CD4-positive, alpha-beta memory T cell (primary cell): ENCODE measurements at regions not wholly inside any gene's neighbourhood (a gene's known extent, or its start where the extent isn't known, plus 50 kb on each side); places are given as distances from the start of the nearest gene placed in this dataset.
A peak's percentile ranks its signal among the peaks of the same experiment; 100 is the strongest.
"Not testable (repeated sequence)": the region's sequence is repeated elsewhere in the genome, so short reads cannot be mapped to it uniquely, and the experiment has no call there.

Source experiments
- CTCF ChIA-PET: fragments of 350-600 bp; sonication (Branson Sonifier 250); formaldehyde crosslinking; loops from one replicate; lab custom pipeline; 2021; ENCODE audit warnings: inconsistent platforms; ENCODE audit not compliant: partially characterized antibody; lab: Charles Lee
- POLR2A ChIA-PET: fragments of 350-600 bp; sonication (Branson Sonifier 250); formaldehyde crosslinking; loops from one replicate; lab custom pipeline; 2021; ENCODE audit not compliant: partially characterized antibody; lab: Charles Lee
- DNase-seq, 5 donors: peaks; one replicate each; pipeline versions ENCODE4 v3.0.0 to v3.0.0-alpha.2; 2020 to 2022; ENCODE audit warnings: mixed read lengths in 1 of 5
- H3K27ac ChIP-seq: one replicate; pipeline ENCODE4 v1.7.0; 2013; ENCODE audit warnings: low read depth, low read length
- H3K27me3 ChIP-seq: 2 replicates; pipeline ENCODE4 v1.7.0; 2013; ENCODE audit warnings: mild to moderate bottlenecking, low read length, moderate library complexity; ENCODE audit not compliant: insufficient read depth
- H3K36me3 ChIP-seq: 2 replicates; pipeline ENCODE4 v1.7.0; 2013; ENCODE audit warnings: mild to moderate bottlenecking, low read length, moderate library complexity; ENCODE audit not compliant: insufficient read depth
- H3K4me1 ChIP-seq: 2 replicates; pipeline ENCODE4 v1.7.0; 2013; ENCODE audit warnings: mild to moderate bottlenecking, low read length, moderate library complexity; ENCODE audit not compliant: insufficient read depth
- H3K4me3 ChIP-seq, 2 donors: one replicate each; pipeline ENCODE4 v1.7.0; 2013; ENCODE audit warnings: low read length in 2 of 2, mild to moderate bottlenecking in 1 of 2
- H3K9me3 ChIP-seq, 2 donors: one replicate each; pipeline ENCODE4 v1.7.0; 2013; ENCODE audit warnings: low read length in 2 of 2, control low read depth in 1 of 2; ENCODE audit not compliant: control insufficient read depth in 1 of 2
- H3K27ac Mint-ChIP-seq, 7 donors: one replicate each; pipeline ENCODE4 v1.8.0; 2020 to 2021; ENCODE audit warnings: mixed read lengths in 7 of 7, mild to moderate bottlenecking in 6 of 7, inconsistent platforms in 3 of 7, moderate library complexity in 3 of 7
- H3K27me3 Mint-ChIP-seq, 2 donors: one replicate each; pipeline ENCODE4 v1.8.0; 2020 to 2021; ENCODE audit warnings: mixed read lengths in 2 of 2
- H3K36me3 Mint-ChIP-seq, 2 donors: one replicate each; pipeline ENCODE4 v1.8.0; 2020 to 2021; ENCODE audit warnings: mixed read lengths in 2 of 2, inconsistent platforms in 1 of 2, mild to moderate bottlenecking in 1 of 2
- H3K4me1 Mint-ChIP-seq, 4 donors: one replicate each; pipeline ENCODE4 v1.8.0; 2020 to 2021; ENCODE audit warnings: mixed read lengths in 4 of 4, mild to moderate bottlenecking in 1 of 4
- H3K4me3 Mint-ChIP-seq, 8 donors: one replicate each; pipeline ENCODE4 v1.8.0; 2020 to 2021; ENCODE audit warnings: mixed read lengths in 8 of 8, mild to moderate bottlenecking in 7 of 8, moderate library complexity in 6 of 8, inconsistent platforms in 3 of 8
- H3K9me3 Mint-ChIP-seq, 8 donors: one replicate each; pipeline ENCODE4 v1.8.0; 2020 to 2021; ENCODE audit warnings: mixed read lengths in 8 of 8, mild to moderate bottlenecking in 5 of 8, inconsistent platforms in 3 of 8, moderate library complexity in 1 of 8
- intact Hi-C: fragments of 100-400 bp; cut with micrococcal nuclease; formaldehyde crosslinking; loops from one replicate; pipeline ENCODE4 v1.15.1; 2023

DNA sequence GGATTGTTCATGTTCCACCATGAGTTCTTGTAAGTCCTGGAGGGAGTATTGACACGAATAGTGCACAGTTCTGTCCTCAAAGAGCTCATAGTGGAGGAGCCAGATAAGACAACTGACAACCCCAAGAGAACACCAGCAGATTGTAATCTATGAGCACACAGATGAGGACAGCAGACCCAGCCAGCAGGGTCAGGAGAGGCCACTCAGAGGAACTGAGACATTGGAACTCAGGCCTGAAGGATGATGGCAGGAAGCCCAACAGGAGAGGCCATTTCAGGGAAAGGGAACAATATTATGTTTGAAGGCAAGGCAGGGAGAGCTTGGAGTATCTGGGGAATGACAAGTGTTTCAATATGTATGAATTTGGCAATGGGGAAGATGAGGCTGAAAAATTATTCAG lies 63.7 kb upstream of the IPO5 start:
- Histone ChIP-seq H3K27ac (no peak overlapping the region), H3K4me3 (no peak overlapping the region), H3K36me3 (no peaks in the 10 kb centered on the region), H3K4me1 (no peaks in the 10 kb centered on the region), H3K9me3 (no peaks in the 10 kb centered on the region), H3K27me3 (no peaks in the 10 kb centered on the region)
- POLR2A ChIA-PET: no interaction called here
- H3K4me3 Mint-ChIP-seq: peak overlapping the region in 1 of 8 donors; percentile 0
- CTCF ChIA-PET: no interaction called here
- H3K36me3 Mint-ChIP-seq: peaks cover 0 to 4% of the 10 kb centered on the region in 2 donors
- H3K9me3 Mint-ChIP-seq: peaks cover 0 to 10% (median 4%) of the 10 kb centered on the region in 8 donors
- DNase-seq: no peak
- no peaks in the 10 kb centered on the region for H3K4me1 Mint-ChIP-seq
- peak overlapping the region in 1 of 7 donors; percentile 43 for H3K27ac Mint-ChIP-seq
- intact Hi-C loops: no loop called here
- H3K27me3 Mint-ChIP-seq: peaks cover 10 to 13% of the 10 kb centered on the region in 2 donors

GRCh38 chr13:97890573-97890972 lies 62.9 kb upstream of the IPO5 start:
- intact Hi-C loops: no loop called here
- Histone ChIP-seq H3K4me1 (no peaks in the 10 kb centered on the region), H3K36me3 (no peaks in the 10 kb centered on the region), H3K27me3 (no peaks in the 10 kb centered on the region), H3K9me3 (no peaks in the 10 kb centered on the region), H3K27ac (no peak overlapping the region), H3K4me3 (no peak overlapping the region)
- peaks cover 8 to 13% of the 10 kb centered on the region in 2 donors for H3K27me3 Mint-ChIP-seq
- no peaks in the 10 kb centered on the region for H3K4me1 Mint-ChIP-seq
- DNase-seq: no peak
- H3K4me3 Mint-ChIP-seq: no peak overlapping the region
- no peak overlapping the region for H3K27ac Mint-ChIP-seq
- peaks cover 0 to 4% of the 10 kb centered on the region in 2 donors for H3K36me3 Mint-ChIP-seq
- POLR2A ChIA-PET: no interaction called here
- H3K9me3 Mint-ChIP-seq: peaks cover 0 to 10% (median 4%) of the 10 kb centered on the region in 8 donors
- CTCF ChIA-PET: interaction anchor here (0.8 kb wide), 1 partner anchor 168 kb away, joined by 3 read pairs; no protein-coding TSS in a partner anchor

DNA sequence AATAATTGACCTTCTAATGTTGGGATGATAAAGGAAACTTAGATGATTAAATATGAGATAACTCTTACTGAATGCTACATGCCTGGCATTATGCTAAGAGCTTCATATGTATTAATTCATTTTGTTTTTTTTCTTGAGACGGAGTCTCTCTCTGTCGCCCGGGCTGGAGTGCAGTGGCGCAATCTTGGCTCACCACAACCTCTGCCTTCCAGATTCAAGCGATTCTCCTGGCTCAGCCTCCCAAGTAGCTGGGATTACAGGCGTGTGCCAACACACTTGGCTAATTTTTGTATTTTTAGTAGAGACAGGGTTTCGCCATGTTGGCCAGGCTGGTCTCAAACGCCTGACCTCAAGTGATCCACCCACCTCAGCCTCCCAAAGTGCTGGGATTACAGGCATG lies 61.5 kb upstream of the IPO5 start:
- H3K4me3 ChIP-seq, H3K27me3 Mint-ChIP-seq: not testable (repeated sequence)

DNA sequence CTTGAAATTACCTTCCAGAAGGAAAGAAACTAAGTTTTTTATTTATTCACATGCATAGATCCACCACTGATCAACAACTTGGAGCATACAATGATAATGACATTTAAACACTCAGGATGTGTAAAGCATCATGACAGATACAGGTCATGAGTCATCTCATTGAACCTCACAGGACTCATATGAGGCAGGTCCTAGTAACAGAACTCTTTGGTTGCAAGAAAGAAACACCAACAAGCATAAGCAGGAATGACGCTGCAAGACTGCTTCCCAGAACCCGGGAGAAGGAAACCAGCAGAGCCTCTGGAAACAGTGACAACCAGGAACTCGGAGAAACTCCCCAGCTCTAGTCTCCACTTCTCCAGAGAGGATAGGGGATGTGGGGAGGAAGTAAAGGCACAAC lies 60.8 kb upstream of the IPO5 start:
- no peak for DNase-seq
- peaks cover 6 to 13% of the 10 kb centered on the region in 2 donors for H3K27me3 Mint-ChIP-seq
- no peaks in the 10 kb centered on the region for H3K4me1 ChIP-seq
- ChIA-PET POLR2A (no interaction called here), CTCF (no interaction called here)
- no peak overlapping the region for H3K4me3 ChIP-seq
- no peaks in the 10 kb centered on the region for H3K9me3 ChIP-seq
- peaks cover 0 to 10% (median 4%) of the 10 kb centered on the region in 8 donors for H3K9me3 Mint-ChIP-seq
- H3K4me1 Mint-ChIP-seq: no peaks in the 10 kb centered on the region
- H3K36me3 Mint-ChIP-seq: no peaks in the 10 kb centered on the region
- intact Hi-C loops: no loop called here
- H3K36me3 ChIP-seq: no peaks in the 10 kb centered on the region
- no peak overlapping the region for H3K27ac ChIP-seq
- H3K27me3 ChIP-seq: no peaks in the 10 kb centered on the region
- H3K27ac Mint-ChIP-seq: no peak overlapping the region
- H3K4me3 Mint-ChIP-seq: no peak overlapping the region

More for the DNA sequence above, 61.5 kb upstream of the IPO5 start:
- intact Hi-C loops, H3K27me3 ChIP-seq, H3K9me3 ChIP-seq, H3K4me1 Mint-ChIP-seq, H3K4me1 ChIP-seq, H3K36me3 Mint-ChIP-seq, POLR2A ChIA-PET, H3K36me3 ChIP-seq, H3K4me3 Mint-ChIP-seq, H3K9me3 Mint-ChIP-seq, CTCF ChIA-PET, H3K27ac Mint-ChIP-seq, DNase-seq, H3K27ac ChIP-seq: not testable (repeated sequence)

DNA sequence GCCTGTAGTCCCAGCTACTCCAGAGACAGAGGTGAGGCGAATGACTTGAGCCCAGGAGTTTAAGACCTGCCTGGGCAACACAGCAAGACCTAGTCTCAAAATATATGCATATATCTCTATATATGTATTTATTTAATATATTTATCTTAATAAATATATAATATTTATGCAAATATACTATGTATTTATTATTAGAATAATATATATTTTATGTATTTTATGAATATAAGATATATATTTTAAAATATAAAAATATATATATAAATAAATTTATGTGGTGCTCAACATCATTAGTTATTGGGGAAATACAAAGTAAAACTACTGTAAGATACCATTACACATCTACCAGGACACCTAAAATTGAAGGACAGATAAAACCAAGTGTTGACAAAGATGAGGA lies 58.1 kb upstream of the IPO5 start:
- Histone ChIP-seq H3K27me3 (no peaks in the 10 kb centered on the region), H3K27ac (no peak overlapping the region), H3K36me3 (no peaks in the 10 kb centered on the region), H3K4me3 (no peak overlapping the region), H3K4me1 (no peaks in the 10 kb centered on the region), H3K9me3 (no peaks in the 10 kb centered on the region)
- no peaks in the 10 kb centered on the region for H3K36me3 Mint-ChIP-seq
- intact Hi-C loops: no loop called here
- peaks cover 7 to 17% of the 10 kb centered on the region in 2 donors for H3K27me3 Mint-ChIP-seq
- CTCF ChIA-PET: no interaction called here
- POLR2A ChIA-PET: no interaction called here
- no peaks in the 10 kb centered on the region for H3K4me1 Mint-ChIP-seq
- no peak overlapping the region for H3K4me3 Mint-ChIP-seq
- no peak overlapping the region for H3K27ac Mint-ChIP-seq
- no peak for DNase-seq
- peaks cover 0 to 7% (median 4%) of the 10 kb centered on the region in 8 donors for H3K9me3 Mint-ChIP-seq

DNA sequence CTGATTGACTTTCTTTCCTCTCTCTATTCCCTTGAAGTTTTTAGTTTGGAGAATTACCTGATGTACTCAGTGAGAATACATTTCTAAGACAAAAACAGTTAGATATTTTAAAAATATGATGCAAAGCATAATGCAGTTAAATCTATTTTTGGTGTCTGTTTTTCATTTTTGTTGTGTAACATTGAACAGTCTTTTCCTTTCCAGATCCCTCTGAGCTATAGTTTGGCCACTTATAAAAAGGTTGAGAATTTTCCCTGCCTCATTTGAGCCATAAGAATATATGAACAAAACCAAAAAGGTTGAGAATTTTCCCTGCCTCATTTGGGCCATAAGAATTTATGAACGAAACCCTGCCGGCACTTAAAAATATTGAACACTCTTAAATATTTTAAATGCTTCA lies 57.0 kb upstream of the IPO5 start:
- peaks cover 0 to 7% (median 4%) of the 10 kb centered on the region in 8 donors for H3K9me3 Mint-ChIP-seq
- no peaks in the 10 kb centered on the region for H3K36me3 Mint-ChIP-seq
- Histone ChIP-seq H3K4me3 (no peak overlapping the region), H3K36me3 (no peaks in the 10 kb centered on the region), H3K4me1 (no peaks in the 10 kb centered on the region), H3K27me3 (no peaks in the 10 kb centered on the region), H3K27ac (no peak overlapping the region), H3K9me3 (no peaks in the 10 kb centered on the region)
- H3K4me1 Mint-ChIP-seq: no peaks in the 10 kb centered on the region
- no peak for DNase-seq
- ChIA-PET POLR2A (no interaction called here), CTCF (no interaction called here)
- intact Hi-C loops: no loop called here
- no peak overlapping the region for H3K4me3 Mint-ChIP-seq
- H3K27me3 Mint-ChIP-seq: peaks cover 6 to 17% of the 10 kb centered on the region in 2 donors
- H3K27ac Mint-ChIP-seq: no peak overlapping the region

DNA sequence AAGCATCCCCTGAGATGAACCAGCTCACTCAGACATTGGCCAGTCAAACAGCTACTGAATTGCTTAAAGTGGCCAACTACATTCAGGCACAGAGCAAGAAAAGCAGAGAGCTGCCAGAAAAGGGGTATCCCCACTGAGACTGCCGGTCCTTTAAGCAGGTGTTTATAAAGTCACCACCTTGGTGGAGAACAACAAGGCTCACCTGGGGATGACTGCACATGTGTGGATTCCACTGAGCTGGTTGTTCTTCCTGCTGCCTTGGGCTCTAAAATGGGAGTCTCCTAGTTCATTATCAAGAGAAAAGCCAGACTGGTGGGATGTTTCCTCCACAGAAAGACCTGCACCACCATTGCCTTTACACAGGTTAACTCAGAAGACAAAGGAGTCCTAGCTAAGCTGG lies 51.8 kb upstream of the IPO5 start:
- intact Hi-C loops: no loop called here

More for the DNA sequence above, 51.8 kb upstream of the IPO5 start:
- H3K27ac Mint-ChIP-seq: no peak overlapping the region
- Histone ChIP-seq H3K4me3 (no peak overlapping the region), H3K27me3 (no peaks in the 10 kb centered on the region), H3K9me3 (no peaks in the 10 kb centered on the region), H3K27ac (no peak overlapping the region), H3K4me1 (no peaks in the 10 kb centered on the region), H3K36me3 (no peaks in the 10 kb centered on the region)
- CTCF ChIA-PET: interaction anchor here (0.7 to 1.0 kb wide), 2 partner anchors 10 to 18 kb away, joined by 3 read pairs; no protein-coding TSS in a partner anchor
- no peak overlapping the region for H3K4me3 Mint-ChIP-seq
- POLR2A ChIA-PET: no interaction called here
- peaks cover 0 to 8% (median under 1%) of the 10 kb centered on the region in 8 donors for H3K9me3 Mint-ChIP-seq
- peaks cover 14 to 21% of the 10 kb centered on the region in 2 donors for H3K27me3 Mint-ChIP-seq
- no peak for DNase-seq
- no peaks in the 10 kb centered on the region for H3K4me1 Mint-ChIP-seq
- H3K36me3 Mint-ChIP-seq: no peaks in the 10 kb centered on the region
